ENCODE measurements at regions not wholly inside any gene's neighbourhood (a gene's known extent, or its start where the extent isn't known, plus 50 kb on each side); places are given as distances from the start of the nearest gene placed in this dataset.
A peak's percentile ranks its signal among the peaks of the same experiment; 100 is the strongest.

DNA sequence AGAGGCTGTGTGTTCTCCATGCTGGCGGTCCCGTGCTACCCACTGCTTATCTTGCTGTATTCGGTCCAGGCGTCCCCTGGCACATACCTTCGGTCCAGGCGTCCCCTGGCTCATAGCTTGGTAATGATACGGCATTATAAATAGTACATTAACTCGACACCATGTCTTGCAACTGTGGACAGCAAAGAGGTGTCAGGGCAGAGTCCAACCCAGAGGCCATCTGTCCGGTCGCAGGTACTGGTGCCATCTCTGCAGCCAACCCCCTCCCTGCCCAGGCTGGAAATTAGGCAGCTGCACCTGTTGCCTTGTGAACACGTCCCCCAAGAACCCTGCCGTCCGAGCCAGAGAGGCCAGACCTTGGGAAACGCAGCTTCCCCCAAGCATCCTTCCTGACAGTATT lies 634.3 kb downstream of the BRD1 start:
- Histone ChIP-seq H3K27ac (no peak overlapping the region), H3K9me3 (no peaks in the 10 kb centered on the region), H3K27me3 (peaks cover 0 to 53% (median 12%) of the 10 kb centered on the region in 3 donors), H3K36me3 (no peaks in the 10 kb centered on the region), H3K4me3 (no peak overlapping the region), H3K4me1 (peaks cover 0 to 9% (median 0%) of the 10 kb centered on the region in 4 donors)
- intact Hi-C loops (cut with DNase I; ENCODE audit: low total_unique reads) = no loop called here
- WGBS, 5 donors = 85 to 89% (median 88%) methylated on average over 14 of the region's 14 CpGs
- no peak for TF ChIP-seq POLR2A (IDR thresholded peaks at IDR 0.05)
- no peak for TF ChIP-seq POLR2AphosphoS5 (IDR thresholded peaks at IDR 0.05)
- no peak for TF ChIP-seq EP300 (IDR thresholded peaks at IDR 0.05)
- TF ChIP-seq, protein P1, sequence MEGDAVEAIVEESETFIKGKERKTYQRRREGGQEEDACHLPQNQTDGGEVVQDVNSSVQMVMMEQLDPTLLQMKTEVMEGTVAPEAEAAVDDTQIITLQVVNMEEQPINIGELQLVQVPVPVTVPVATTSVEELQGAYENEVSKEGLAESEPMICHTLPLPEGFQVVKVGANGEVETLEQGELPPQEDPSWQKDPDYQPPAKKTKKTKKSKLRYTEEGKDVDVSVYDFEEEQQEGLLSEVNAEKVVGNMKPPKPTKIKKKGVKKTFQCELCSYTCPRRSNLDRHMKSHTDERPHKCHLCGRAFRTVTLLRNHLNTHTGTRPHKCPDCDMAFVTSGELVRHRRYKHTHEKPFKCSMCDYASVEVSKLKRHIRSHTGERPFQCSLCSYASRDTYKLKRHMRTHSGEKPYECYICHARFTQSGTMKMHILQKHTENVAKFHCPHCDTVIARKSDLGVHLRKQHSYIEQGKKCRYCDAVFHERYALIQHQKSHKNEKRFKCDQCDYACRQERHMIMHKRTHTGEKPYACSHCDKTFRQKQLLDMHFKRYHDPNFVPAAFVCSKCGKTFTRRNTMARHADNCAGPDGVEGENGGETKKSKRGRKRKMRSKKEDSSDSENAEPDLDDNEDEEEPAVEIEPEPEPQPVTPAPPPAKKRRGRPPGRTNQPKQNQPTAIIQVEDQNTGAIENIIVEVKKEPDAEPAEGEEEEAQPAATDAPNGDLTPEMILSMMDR (IDR thresholded peaks at IDR 0.05) = no peak
- no peak for DNase-seq

DNA sequence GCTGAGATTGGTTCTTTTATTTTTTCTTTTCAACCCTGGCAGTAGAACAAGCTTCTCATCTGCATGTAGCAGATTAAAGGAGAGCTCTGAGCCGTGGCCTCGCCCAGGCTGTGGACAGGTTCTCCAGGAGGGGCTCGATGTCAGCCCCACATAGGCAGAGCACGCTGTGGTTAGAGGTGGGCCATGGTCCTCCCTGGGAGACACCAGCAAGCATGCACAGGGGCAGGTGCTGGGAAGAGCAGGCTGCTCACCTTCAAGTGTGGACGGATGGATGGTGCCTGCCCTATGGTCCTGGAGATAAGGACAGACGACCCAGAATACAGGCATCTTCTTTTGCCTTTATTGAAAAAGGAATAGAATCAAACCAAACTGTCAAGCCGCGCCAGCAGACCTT lies 634.8 kb downstream of the BRD1 start:
- H3K4me1 ChIP-seq = peaks cover 0 to 5% (median 0%) of the 10 kb centered on the region in 4 donors
- no peak for TF ChIP-seq EP300 (IDR thresholded peaks at IDR 0.05)
- TF ChIP-seq POLR2A (IDR thresholded peaks at IDR 0.05) = no peak
- TF ChIP-seq, protein P1 (IDR thresholded peaks at IDR 0.05) = no peak
- no peak for TF ChIP-seq POLR2AphosphoS5 (IDR thresholded peaks at IDR 0.05)
- no peak overlapping the region for H3K27ac ChIP-seq
- H3K9me3 ChIP-seq = no peaks in the 10 kb centered on the region
- no peaks in the 10 kb centered on the region for H3K36me3 ChIP-seq
- H3K4me3 ChIP-seq = no peak overlapping the region
- no peak for DNase-seq
- intact Hi-C loops (cut with DNase I; ENCODE audit: low total_unique reads) = no loop called here
- peaks cover 0 to 48% (median 11%) of the 10 kb centered on the region in 3 donors for H3K27me3 ChIP-seq
- WGBS, 5 donors = 68 to 77% (median 75%) methylated on average over 8 of the region's 8 CpGs

DNA sequence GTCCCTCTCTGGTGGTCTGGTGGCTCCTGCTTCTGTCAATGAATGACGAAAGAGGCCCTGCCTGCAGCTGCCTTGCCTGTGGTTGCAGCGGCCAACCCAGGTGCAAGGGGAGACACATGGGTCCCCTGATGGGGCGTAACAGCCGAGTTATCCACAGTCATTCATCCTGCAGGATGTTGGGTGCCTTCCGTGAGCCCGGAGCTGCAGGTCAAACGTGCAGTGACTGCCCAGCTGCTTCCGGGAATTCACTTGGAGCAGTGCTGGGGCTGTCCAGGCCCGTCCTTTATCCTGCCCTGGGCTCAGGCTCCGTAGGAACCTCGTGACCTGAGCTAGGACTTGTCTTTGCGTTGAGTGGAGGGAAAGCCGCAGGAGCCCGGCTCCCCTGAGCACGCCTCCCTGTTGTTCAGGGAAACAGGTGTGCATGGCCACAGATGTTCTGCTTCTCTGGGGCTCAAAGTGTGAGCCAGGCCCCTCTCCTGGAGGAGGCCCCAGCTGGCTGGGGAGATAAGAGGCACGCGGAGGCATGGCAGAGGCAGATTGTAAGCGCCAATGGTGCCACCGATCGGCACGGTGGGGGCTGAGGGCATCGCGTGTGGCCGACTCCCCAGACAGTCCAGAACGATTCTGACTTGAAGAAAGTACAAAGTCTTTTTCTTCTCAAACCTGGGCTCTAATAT lies 635.4 kb downstream of the BRD1 start:
- H3K36me3 ChIP-seq = no peaks in the 10 kb centered on the region
- intact Hi-C loops (cut with DNase I; ENCODE audit: low total_unique reads) = no loop called here
- H3K27ac ChIP-seq = no peak overlapping the region
- no peak overlapping the region for H3K4me3 ChIP-seq
- peak in 1 of 2 donors; percentile 49 for DNase-seq
- H3K27me3 ChIP-seq = peaks cover 0 to 43% (median 5%) of the 10 kb centered on the region in 3 donors
- no peaks in the 10 kb centered on the region for H3K9me3 ChIP-seq
- H3K4me1 ChIP-seq = peaks cover 0 to 2% (median 0%) of the 10 kb centered on the region in 4 donors
- WGBS, 5 donors = 60 to 70% (median 62%) methylated on average over 22 to 25 of the region's 25 CpGs
- TF ChIP-seq POLR2A (IDR thresholded peaks at IDR 0.05) = no peak
- no peak for TF ChIP-seq EP300 (IDR thresholded peaks at IDR 0.05)
- no peak for TF ChIP-seq POLR2AphosphoS5 (IDR thresholded peaks at IDR 0.05)
- TF ChIP-seq, protein P1 (IDR thresholded peaks at IDR 0.05) = no peak

DNA sequence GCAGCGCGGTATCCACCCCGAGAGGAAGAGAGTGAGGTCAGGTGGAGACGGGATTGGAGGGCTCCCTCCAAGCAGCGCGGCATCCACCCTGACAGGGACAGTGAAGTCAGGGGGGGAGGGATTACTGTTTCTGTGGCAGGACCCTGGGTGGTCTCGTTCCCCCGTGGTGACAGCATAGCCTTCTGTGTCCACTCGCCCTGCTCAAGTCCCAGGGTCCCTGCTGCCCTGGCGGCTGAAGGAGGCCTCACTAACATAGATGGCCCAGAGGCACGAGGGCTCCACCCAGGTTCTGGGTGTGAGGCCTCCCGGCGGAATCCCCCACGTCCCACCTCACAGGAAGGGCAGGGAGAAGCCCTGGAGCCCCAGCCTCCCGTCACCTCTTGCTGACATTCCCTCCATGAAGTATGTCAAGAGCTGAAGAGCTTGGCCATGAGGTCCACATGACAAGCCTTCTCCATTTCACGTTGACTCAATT lies 636.1 kb downstream of the BRD1 start:
- Histone ChIP-seq H3K4me3 (no peak overlapping the region), H3K9me3 (no peaks in the 10 kb centered on the region), H3K36me3 (no peaks in the 10 kb centered on the region), H3K4me1 (no peaks in the 10 kb centered on the region), H3K27ac (no peak overlapping the region), H3K27me3 (peaks cover 0 to 39% (median under 1%) of the 10 kb centered on the region in 3 donors)
- DNase-seq = no peak
- intact Hi-C loops (cut with DNase I; ENCODE audit: low total_unique reads) = no loop called here
- TF ChIP-seq, protein P1 (IDR thresholded peaks at IDR 0.05) = no peak
- TF ChIP-seq POLR2A (IDR thresholded peaks at IDR 0.05) (no peak), POLR2AphosphoS5 (IDR thresholded peaks at IDR 0.05) (no peak), EP300 (IDR thresholded peaks at IDR 0.05) (no peak)
- 76 to 85% (median 81%) methylated on average over 10 to 16 of the region's 16 CpGs for WGBS, 5 donors
